ENCODE measurements at regions not wholly inside any gene's neighbourhood (a gene's known extent, or its start where the extent isn't known, plus 50 kb on each side); places are given as distances from the start of the nearest gene placed in this dataset.

- Histone ChIP-seq H3K79me2 (ENCODE audit: low read length) (no peaks in the 10 kb centered on the region), H3K4me1 (ENCODE audit: low read length) (no peaks in the 10 kb centered on the region)
Observed at GRCh38 chr18:55787536-55788073, 199.6 kb upstream of the TCF4 start.

DNA sequence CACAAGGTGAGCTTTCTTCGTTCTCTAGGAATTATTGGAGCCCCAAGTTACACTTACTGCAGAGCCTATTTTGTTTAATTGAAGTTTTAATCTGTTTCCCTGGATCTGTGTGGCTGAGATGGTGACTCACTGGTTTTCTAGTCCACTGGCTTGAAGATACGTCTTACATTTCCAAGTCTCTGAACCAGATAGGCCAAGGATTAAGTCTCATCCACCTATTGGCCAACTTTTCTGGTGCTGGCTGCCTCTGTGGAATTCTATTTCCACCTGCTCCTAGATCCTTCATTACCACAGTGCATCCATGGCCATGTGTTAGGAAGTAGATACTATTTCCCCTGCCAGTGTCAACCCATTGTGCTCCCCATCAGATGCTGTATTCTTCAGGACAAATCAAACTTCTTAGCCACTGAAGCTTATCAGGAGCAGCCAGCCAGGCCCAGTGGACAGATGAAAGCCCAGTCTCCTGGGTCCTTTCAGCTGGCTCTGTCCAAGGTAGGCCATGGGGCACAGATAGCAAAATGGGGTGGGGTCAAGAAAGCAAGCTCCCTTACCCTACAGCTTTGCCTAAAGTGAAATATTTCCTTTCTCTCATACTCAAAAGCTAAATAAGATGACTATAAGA, 198.8 kb upstream of the TCF4 start:
- no peak overlapping the region for H3K4me3 ChIP-seq (ENCODE audit: low read length)
- no peaks in the 10 kb centered on the region for H3K36me3 ChIP-seq (replicated peaks; ENCODE audit: insufficient read depth, low read length)
- DNase-seq: no peak
- no peaks in the 10 kb centered on the region for H3K27me3 ChIP-seq (replicated peaks; ENCODE audit: insufficient read depth, low read length)
- H3F3A ChIP-seq (ENCODE audit: insufficient read depth, low read length): no peaks in the 10 kb centered on the region
- no peak overlapping the region for H3K9ac ChIP-seq (ENCODE audit: low read length)
- no peak overlapping the region for H3K27ac ChIP-seq (ENCODE audit: low read length)
- H3K9me3 ChIP-seq (replicated peaks; ENCODE audit: insufficient read depth, low read length): no peaks in the 10 kb centered on the region
- H3K9me2 ChIP-seq (replicated peaks; ENCODE audit: insufficient read depth, low read length): no peaks in the 10 kb centered on the region
- H2AFZ ChIP-seq (ENCODE audit: low read length): no peak overlapping the region
- H3K4me1 ChIP-seq (ENCODE audit: low read length): no peaks in the 10 kb centered on the region
- H3K79me2 ChIP-seq (ENCODE audit: low read length): no peaks in the 10 kb centered on the region
- no peaks in the 10 kb centered on the region for H4K20me1 ChIP-seq (ENCODE audit: insufficient read depth, low read length)
- TF ChIP-seq CTCF (IDR thresholded peaks at IDR 0.05; ENCODE audit: low read length) (no peak), EZH2phosphoT487 (IDR thresholded peaks at IDR 0.05; ENCODE audit: low read length) (no peak), EZH2 (optimal IDR thresholded peaks at IDR 0.05; ENCODE audit: low read depth, low read length) (no peak)
- no peak overlapping the region for H3K4me2 ChIP-seq (ENCODE audit: low read depth, low read length)

More at GRCh38 chr18:55787536-55788073, 199.6 kb upstream of the TCF4 start:
- H3F3A ChIP-seq (ENCODE audit: insufficient read depth, low read length): no peaks in the 10 kb centered on the region
- no peaks in the 10 kb centered on the region for H3K36me3 ChIP-seq (replicated peaks; ENCODE audit: insufficient read depth, low read length)
- H3K9ac ChIP-seq (ENCODE audit: low read length): no peak overlapping the region
- no peaks in the 10 kb centered on the region for H3K9me3 ChIP-seq (replicated peaks; ENCODE audit: insufficient read depth, low read length)
- H3K4me2 ChIP-seq (ENCODE audit: low read depth, low read length): no peak overlapping the region
- H3K4me3 ChIP-seq (ENCODE audit: low read length): no peak overlapping the region
- H4K20me1 ChIP-seq (ENCODE audit: insufficient read depth, low read length): no peaks in the 10 kb centered on the region
- H3K9me2 ChIP-seq (replicated peaks; ENCODE audit: insufficient read depth, low read length): no peaks in the 10 kb centered on the region
- TF ChIP-seq EZH2phosphoT487 (IDR thresholded peaks at IDR 0.05; ENCODE audit: low read length) (no peak), EZH2 (optimal IDR thresholded peaks at IDR 0.05; ENCODE audit: low read depth, low read length) (no peak), CTCF (IDR thresholded peaks at IDR 0.05; ENCODE audit: low read length) (no peak)
- no peak overlapping the region for H2AFZ ChIP-seq (ENCODE audit: low read length)
- H3K27ac ChIP-seq (ENCODE audit: low read length): no peak overlapping the region
- no peak for DNase-seq
- H3K27me3 ChIP-seq (replicated peaks; ENCODE audit: insufficient read depth, low read length): no peaks in the 10 kb centered on the region

DNA sequence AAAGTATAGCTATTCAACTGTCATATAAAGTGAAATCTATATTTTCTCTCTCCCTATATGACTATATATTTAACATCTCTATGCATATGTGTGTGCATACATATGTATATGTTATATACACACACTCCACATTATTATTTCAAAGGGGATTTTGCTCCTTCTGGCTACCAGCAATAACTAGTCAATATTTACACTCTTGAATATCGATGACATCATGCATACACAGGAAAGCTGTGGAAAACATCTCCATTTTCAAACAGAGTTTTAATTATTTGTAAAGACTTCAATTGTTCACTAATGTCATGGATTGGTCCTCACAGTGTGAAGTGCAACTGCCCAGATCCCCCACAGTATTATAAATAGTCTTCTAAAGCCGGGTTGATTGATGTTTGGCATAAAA, 195.9 kb upstream of the TCF4 start:
- Histone ChIP-seq H2AFZ (ENCODE audit: low read length) (no peak overlapping the region), H3K9ac (ENCODE audit: low read length) (no peak overlapping the region), H4K20me1 (ENCODE audit: insufficient read depth, low read length) (no peaks in the 10 kb centered on the region), H3K9me2 (replicated peaks; ENCODE audit: insufficient read depth, low read length) (no peaks in the 10 kb centered on the region), H3K79me2 (ENCODE audit: low read length) (no peaks in the 10 kb centered on the region), H3F3A (ENCODE audit: insufficient read depth, low read length) (no peaks in the 10 kb centered on the region), H3K4me1 (ENCODE audit: low read length) (no peaks in the 10 kb centered on the region), H3K27ac (ENCODE audit: low read length) (no peak overlapping the region), H3K27me3 (replicated peaks; ENCODE audit: insufficient read depth, low read length) (no peaks in the 10 kb centered on the region), H3K4me2 (ENCODE audit: low read depth, low read length) (no peak overlapping the region), H3K36me3 (replicated peaks; ENCODE audit: insufficient read depth, low read length) (no peaks in the 10 kb centered on the region), H3K9me3 (replicated peaks; ENCODE audit: insufficient read depth, low read length) (no peaks in the 10 kb centered on the region), H3K4me3 (ENCODE audit: low read length) (no peak overlapping the region)
- no peak for TF ChIP-seq EZH2phosphoT487 (IDR thresholded peaks at IDR 0.05; ENCODE audit: low read length)
- TF ChIP-seq EZH2 (optimal IDR thresholded peaks at IDR 0.05; ENCODE audit: low read depth, low read length): no peak
- no peak for TF ChIP-seq CTCF (IDR thresholded peaks at IDR 0.05; ENCODE audit: low read length)
- no peak for DNase-seq

Measured in MM.1S (cell line).